BLaER1 treated with 17β-estradiol and CSF1 and Interleukin-3, amounts not matched to agents 10 nM and 100 nM (cell line): ENCODE measurements at regions not wholly inside any gene's neighbourhood (a gene's known extent, or its start where the extent isn't known, plus 50 kb on each side); places are given as distances from the start of the nearest gene placed in this dataset.

Source experiments
- H3K27ac ChIP-seq, 11 experiments: shearing (Covaris generic); formaldehyde crosslinking; 2 replicates each; pipeline ENCODE4 v1.8.1; 2022
- H3K27me3 ChIP-seq, 11 experiments: shearing (Covaris generic); formaldehyde crosslinking; 2 replicates each; pipeline ENCODE4 v1.8.1; 2022
- H3K36me3 ChIP-seq, 11 experiments: shearing (Covaris generic); formaldehyde crosslinking; 2 replicates each; pipeline ENCODE4 v1.8.1; 2022
- H3K4me1 ChIP-seq, 10 experiments: shearing (Covaris generic); formaldehyde crosslinking; 2 replicates each; pipeline ENCODE4 v1.8.1; 2022
- H3K4me2 ChIP-seq, 11 experiments: shearing (Covaris generic); formaldehyde crosslinking; 2 replicates each; pipeline ENCODE4 v1.8.1; 2022
- H3K4me3 ChIP-seq, 10 experiments: shearing (Covaris generic); formaldehyde crosslinking; 2 replicates each; pipeline ENCODE4 v1.8.1; 2022
- H3K9ac ChIP-seq, 11 experiments: shearing (Covaris generic); formaldehyde crosslinking; 2 replicates each; pipeline ENCODE4 v1.8.1; 2022
- H3K9me3 ChIP-seq, 11 experiments: shearing (Covaris generic); formaldehyde crosslinking; replicated peaks in 1 of 11; 2 replicates each; pipeline ENCODE4 v1.8.1; 2022
- H4K20me1 ChIP-seq, 11 experiments: shearing (Covaris generic); formaldehyde crosslinking; 2 replicates each; pipeline ENCODE4 v1.8.1; 2022
- Cebpa-rat ChIP-seq, 11 experiments: shearing (Covaris generic); IDR thresholded peaks; 2 replicates each; pipeline ENCODE4 v1.8.1; 2022

DNA sequence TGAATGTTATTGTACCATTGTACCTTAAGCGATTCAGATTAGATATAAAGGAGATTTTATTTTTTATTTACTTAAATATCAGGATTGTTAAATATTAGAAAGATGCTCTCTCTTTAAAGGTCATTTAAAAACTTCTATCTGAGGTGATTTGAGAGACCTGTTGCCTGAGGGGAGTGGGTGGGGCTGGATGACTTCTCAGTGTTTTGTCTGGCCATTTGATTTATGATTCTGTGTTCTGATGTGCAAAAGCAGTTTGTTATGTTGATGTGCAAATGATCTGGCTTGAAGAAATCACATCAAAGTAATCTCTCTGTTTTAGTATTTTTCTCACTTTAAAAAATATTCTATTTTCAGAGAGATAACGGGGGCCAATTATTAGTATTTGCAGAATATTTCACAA lies 370.8 kb downstream of the NUP35 start:
- H3K9me3 ChIP-seq, result peaks cover 0 to under 1% (median 0%) of the 10 kb centered on the region in 11 experiments; a peak in 1 of 22 replicates
- no peak for TF ChIP-seq Cebpa-rat (IDR thresholded peaks at IDR 0.05)
- H3K27ac ChIP-seq, result no peak overlapping the region
- H4K20me1 ChIP-seq, result no peaks in the 10 kb centered on the region
- no peak overlapping the region for H3K4me3 ChIP-seq
- H3K9ac ChIP-seq, result no peak overlapping the region
- no peaks in the 10 kb centered on the region for H3K36me3 ChIP-seq
- H3K4me1 ChIP-seq, result peaks cover 0 to 6% (median 0%) of the 10 kb centered on the region in 10 experiments; a peak in 1 of 20 replicates
- no peaks in the 10 kb centered on the region for H3K27me3 ChIP-seq
- no peak overlapping the region for H3K4me2 ChIP-seq

DNA sequence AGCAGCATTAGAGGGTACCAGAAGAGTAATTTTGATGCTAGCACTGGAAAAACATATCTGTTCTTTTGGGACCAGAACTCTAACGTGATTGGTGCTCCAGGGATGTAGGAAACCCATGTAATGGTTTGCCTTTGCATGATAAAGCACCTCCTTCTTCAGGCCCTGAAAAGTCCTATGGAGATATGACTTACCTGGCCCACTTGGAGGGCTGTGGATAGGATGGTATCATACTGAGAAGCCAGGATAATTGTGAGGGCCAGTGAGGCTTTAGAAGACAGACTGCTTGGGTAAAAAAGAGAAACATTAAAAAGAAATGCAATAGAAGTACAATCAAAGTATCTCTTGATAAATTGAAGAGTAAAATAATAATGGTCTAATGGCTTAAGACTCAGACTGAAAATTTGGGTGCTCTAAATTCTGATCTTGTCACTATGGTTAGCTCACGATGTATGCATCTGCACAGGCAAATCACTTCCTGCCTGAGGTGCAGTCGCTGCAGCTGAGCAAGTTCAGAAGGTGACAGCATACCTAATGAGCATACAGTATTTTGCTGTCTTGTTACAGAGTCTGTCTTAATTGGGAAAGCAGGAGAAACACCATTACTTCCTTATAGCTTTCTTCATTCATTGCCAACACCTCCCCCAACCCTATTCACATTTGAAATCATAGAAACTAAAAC lies 371.5 kb downstream of the NUP35 start:
- H3K4me3 ChIP-seq, result no peak overlapping the region
- TF ChIP-seq Cebpa-rat (IDR thresholded peaks at IDR 0.05), result no peak
- H4K20me1 ChIP-seq, result no peaks in the 10 kb centered on the region
- H3K9ac ChIP-seq, result no peak overlapping the region
- H3K36me3 ChIP-seq, result no peaks in the 10 kb centered on the region
- H3K4me1 ChIP-seq, result peaks cover 0 to 6% (median 0%) of the 10 kb centered on the region in 10 experiments; a peak in 1 of 20 replicates
- no peaks in the 10 kb centered on the region for H3K27me3 ChIP-seq
- H3K4me2 ChIP-seq, result no peak overlapping the region
- H3K9me3 ChIP-seq, result peaks cover 0 to 7% (median 0%) of the 10 kb centered on the region in 11 experiments; a peak in 4 of 22 replicates
- H3K27ac ChIP-seq, result no peak overlapping the region

DNA sequence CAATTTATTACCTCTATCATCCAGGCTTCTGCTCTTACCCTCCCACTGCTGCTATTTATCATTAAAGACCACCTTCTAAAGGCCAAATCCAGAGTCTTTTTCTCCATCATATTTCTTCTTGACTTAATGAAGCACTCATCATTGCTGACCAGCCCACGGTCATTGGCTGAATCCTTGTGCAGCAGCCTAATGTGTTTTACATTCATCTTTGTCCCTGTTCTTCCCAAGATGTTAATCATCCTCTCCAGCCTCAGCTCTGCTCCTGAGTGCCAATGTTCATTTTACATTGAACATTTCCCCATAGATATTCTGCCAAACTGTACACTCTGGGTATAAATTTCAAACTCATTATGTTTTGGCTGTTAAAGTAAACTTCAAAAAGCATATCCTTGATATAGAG lies 373.6 kb downstream of the NUP35 start:
- Histone ChIP-seq H3K27me3 (no peaks in the 10 kb centered on the region), H3K36me3 (no peaks in the 10 kb centered on the region), H3K4me2 (no peak overlapping the region), H3K4me3 (no peak overlapping the region), H3K4me1 (peaks cover 0 to 6% (median 0%) of the 10 kb centered on the region in 10 experiments; a peak in 1 of 20 replicates), H3K9ac (no peak overlapping the region), H4K20me1 (no peaks in the 10 kb centered on the region), H3K27ac (no peak overlapping the region), H3K9me3 (peaks cover 0 to 11% (median 0%) of the 10 kb centered on the region in 11 experiments; a peak in 4 of 22 replicates)
- TF ChIP-seq Cebpa-rat (IDR thresholded peaks at IDR 0.05), result no peak

DNA sequence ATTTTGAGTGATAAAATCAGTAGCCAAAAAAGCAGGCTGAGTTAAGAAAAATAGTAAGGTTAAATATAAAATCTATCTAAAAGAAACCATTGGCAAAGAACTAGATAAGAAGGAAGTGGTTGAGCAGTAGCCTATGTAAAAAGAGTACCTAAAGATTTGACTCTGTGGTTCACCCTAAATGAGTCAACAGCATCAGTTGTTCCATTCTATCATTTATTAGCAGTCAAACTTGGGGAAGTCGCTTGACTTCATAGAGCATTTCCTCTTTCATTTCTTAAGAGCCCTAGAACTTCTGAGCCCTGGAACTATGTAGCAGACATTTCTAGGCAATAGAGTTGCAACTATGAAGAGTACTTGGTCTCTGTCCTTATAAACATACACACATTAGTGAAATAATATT lies 381.7 kb downstream of the NUP35 start:
- no peak for TF ChIP-seq Cebpa-rat (IDR thresholded peaks at IDR 0.05)
- Histone ChIP-seq H3K9me3 (peaks cover 12 to 31% (median 18%) of the 10 kb centered on the region in 11 experiments), H3K36me3 (no peaks in the 10 kb centered on the region), H3K27me3 (peaks cover 0 to 10% (median 0%) of the 10 kb centered on the region in 11 experiments; a peak in 1 of 22 replicates), H3K4me3 (no peak overlapping the region), H3K4me2 (peak overlapping the region in 3 of 11 experiments; percentile 23 to 57 (median 41); a peak in 4 of 22 replicates), H3K4me1 (peaks cover 0 to 11% (median 0%) of the 10 kb centered on the region in 10 experiments; a peak in 3 of 20 replicates), H3K9ac (no peak overlapping the region), H4K20me1 (no peaks in the 10 kb centered on the region), H3K27ac (no peak overlapping the region)

DNA sequence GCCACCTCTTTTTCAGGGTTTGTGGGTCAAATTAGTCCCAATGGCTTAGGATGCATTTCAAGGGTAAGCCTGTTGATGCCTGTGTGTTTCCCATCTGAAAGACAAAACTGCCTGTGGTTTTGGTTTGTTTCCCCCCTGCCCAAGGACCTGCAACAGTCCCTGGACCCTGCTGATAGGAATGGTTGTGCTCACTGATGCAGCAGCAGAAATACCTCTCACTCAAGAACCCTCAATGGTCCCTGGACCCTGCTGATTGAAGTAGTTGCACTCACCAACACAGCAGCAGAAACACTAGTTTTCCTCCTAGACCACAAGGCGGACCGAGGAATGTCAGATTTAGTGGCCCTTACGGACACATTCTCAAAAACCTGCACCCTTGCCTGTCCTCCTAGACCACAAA lies 386.9 kb downstream of the NUP35 start:
- no peaks in the 10 kb centered on the region for H3K36me3 ChIP-seq
- H3K4me2 ChIP-seq, result no peak overlapping the region
- H3K27me3 ChIP-seq, result peaks cover 0 to 4% (median 0%) of the 10 kb centered on the region in 11 experiments; a peak in 1 of 22 replicates
- no peak for TF ChIP-seq Cebpa-rat (IDR thresholded peaks at IDR 0.05)
- H4K20me1 ChIP-seq, result no peaks in the 10 kb centered on the region
- 0 out of 20 replicates have a peak, but pooled peaks cover 0 to 3% (median 0%) of the 10 kb centered on the region in 10 experiments for H3K4me1 ChIP-seq
- H3K9me3 ChIP-seq, result peaks cover 15 to 42% (median 21%) of the 10 kb centered on the region in 11 experiments
- H3K4me3 ChIP-seq, result no peak overlapping the region
- H3K9ac ChIP-seq, result no peak overlapping the region
- no peak overlapping the region for H3K27ac ChIP-seq

DNA sequence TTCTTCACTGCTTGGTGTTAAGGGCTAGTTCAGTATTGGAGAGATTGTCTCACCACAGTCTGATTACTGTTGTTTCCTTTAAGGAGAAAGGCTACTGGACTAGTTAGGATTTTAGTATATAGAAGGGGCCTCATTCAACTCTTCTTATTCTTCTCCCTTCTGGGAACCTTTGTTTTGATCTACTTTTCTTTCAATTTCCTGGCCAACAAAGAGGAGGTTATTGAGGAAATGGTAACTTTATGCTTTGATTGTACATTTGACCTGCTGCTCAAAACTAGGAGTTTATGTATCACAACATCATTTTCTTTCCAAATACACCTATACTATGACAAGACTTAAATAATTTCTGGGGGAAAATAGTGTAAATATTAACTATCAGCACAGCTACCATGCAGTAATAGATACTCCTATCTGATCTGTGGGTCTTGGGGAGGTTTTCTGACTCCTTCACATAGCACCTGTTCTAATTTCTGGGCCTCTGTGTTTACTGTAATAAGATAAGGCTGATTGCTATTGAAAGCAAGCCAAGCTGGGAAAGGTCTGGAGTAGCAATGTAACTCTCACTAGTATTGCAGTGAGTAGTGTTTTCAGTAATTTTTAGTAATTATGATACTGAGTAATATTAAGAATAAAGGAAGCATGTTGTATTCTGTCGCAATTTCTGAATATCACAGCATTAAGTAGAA lies 395.3 kb downstream of the NUP35 start:
- no peaks in the 10 kb centered on the region for H3K36me3 ChIP-seq
- no peaks in the 10 kb centered on the region for H3K4me1 ChIP-seq
- H4K20me1 ChIP-seq, result no peaks in the 10 kb centered on the region
- no peak overlapping the region for H3K4me3 ChIP-seq
- H3K27ac ChIP-seq, result no peak overlapping the region
- H3K4me2 ChIP-seq, result no peak overlapping the region
- H3K9me3 ChIP-seq, result no peaks in the 10 kb centered on the region
- no peak for TF ChIP-seq Cebpa-rat (IDR thresholded peaks at IDR 0.05)
- H3K9ac ChIP-seq, result no peak overlapping the region
- no peaks in the 10 kb centered on the region for H3K27me3 ChIP-seq

DNA sequence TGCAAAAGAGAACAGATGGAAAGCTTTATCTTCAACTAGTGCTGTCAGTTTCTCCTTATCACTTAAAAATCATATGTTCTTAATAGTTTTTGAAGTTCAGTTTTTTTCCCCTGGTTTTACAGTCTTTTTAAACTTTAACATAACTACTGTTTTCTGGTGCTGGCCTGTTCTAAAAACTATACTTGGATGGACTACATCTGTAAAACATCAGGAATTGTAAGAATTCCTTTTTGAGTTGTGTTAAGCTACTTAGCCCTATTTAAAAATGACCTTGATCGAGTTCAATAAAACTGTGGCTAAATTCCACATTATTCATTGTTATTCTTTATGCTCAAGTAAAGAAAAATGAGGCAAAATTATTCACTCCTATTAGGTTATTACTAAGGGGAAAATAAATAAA lies 397.7 kb downstream of the NUP35 start:
- Histone ChIP-seq H3K4me3 (no peak overlapping the region), H3K9me3 (no peaks in the 10 kb centered on the region), H4K20me1 (no peaks in the 10 kb centered on the region), H3K27ac (no peak overlapping the region), H3K27me3 (no peaks in the 10 kb centered on the region), H3K4me1 (no peaks in the 10 kb centered on the region), H3K36me3 (no peaks in the 10 kb centered on the region), H3K9ac (no peak overlapping the region), H3K4me2 (no peak overlapping the region)
- TF ChIP-seq Cebpa-rat (IDR thresholded peaks at IDR 0.05), result no peak

DNA sequence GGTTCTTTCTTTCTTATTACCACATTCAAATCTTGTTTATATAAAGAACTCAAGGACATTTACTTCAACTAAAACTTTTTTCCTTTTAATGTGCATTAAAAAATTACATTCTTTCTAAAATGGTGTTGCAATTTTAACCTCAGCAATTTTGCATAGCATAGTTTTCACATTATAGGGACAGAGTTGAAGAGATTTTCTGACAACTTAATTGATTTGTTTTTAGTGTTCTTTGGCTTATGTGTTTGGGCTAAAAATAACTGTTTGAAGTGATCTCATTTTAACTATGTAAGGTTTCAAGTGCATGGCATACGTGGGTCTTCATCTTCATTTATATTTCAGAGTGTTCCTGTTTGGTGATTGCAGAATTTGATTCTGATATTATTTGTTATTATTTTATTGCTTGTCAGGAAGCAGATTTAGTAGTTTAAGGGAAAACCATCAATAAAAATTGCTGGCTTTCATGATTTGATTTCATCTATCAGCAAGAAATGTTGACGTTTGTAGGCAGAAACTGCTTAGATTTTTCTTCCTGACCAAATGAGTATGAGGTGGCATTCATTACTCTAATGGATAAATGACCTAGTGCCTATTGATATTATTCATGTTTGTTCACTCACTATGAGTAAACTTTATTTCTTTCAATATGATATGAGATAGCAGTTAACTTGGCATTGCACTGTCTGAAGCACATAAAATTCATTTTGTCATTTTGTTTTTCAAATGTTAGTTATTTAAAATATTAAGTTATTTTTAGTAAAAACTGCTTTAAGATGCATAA lies 398.4 kb downstream of the NUP35 start:
- no peaks in the 10 kb centered on the region for H3K9me3 ChIP-seq
- H3K4me1 ChIP-seq, result peaks cover 0 to 1% (median 0%) of the 10 kb centered on the region in 10 experiments; a peak in 2 of 20 replicates
- H3K27ac ChIP-seq, result no peak overlapping the region
- H4K20me1 ChIP-seq, result no peaks in the 10 kb centered on the region
- no peaks in the 10 kb centered on the region for H3K36me3 ChIP-seq
- H3K4me3 ChIP-seq, result no peak overlapping the region
- no peak overlapping the region for H3K9ac ChIP-seq
- no peak overlapping the region for H3K4me2 ChIP-seq
- H3K27me3 ChIP-seq, result no peaks in the 10 kb centered on the region
- no peak for TF ChIP-seq Cebpa-rat (IDR thresholded peaks at IDR 0.05)

DNA sequence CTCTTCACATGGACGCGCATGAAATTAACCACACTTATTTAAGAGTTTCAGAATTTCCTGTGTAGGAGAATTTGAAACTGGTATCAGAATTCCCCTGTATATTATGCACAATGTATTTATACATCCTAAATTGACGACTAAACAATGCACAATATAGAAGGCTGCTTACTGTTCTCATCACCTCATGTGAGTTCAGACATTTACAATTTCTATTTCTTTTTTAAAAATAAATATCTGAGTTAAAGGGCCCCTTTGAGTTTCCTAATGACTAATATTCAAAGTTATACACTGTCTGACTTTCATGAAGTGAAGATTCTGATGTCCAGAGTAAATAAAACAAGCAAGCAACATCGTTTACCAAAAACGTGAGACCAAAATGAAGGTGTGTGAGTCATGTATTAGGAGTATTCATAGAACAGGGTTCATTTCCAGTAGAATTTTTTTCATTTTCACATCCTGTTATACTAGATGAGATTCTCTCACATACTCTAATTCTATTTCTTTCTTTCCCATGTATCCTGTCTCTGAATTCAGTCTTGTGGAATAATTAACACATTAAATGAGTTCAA lies 406.2 kb downstream of the NUP35 start:
- Histone ChIP-seq H3K9me3 (no peaks in the 10 kb centered on the region), H3K4me1 (peaks cover 0 to 5% (median 0%) of the 10 kb centered on the region in 10 experiments; a peak in 2 of 20 replicates), H3K27ac (no peak overlapping the region), H3K4me2 (no peak overlapping the region), H3K27me3 (no peaks in the 10 kb centered on the region), H3K36me3 (no peaks in the 10 kb centered on the region), H3K4me3 (no peak overlapping the region), H4K20me1 (no peaks in the 10 kb centered on the region), H3K9ac (no peak overlapping the region)
- no peak for TF ChIP-seq Cebpa-rat (IDR thresholded peaks at IDR 0.05)
